HG03097 (cell line): ENCODE measurements at regions not wholly inside any gene's neighbourhood (a gene's known extent, or its start where the extent isn't known, plus 50 kb on each side); places are given as distances from the start of the nearest gene placed in this dataset.

Experiments
- ATAC-seq: cut with Tn5 transposase; IDR thresholded peaks from one replicate; pipeline ENCODE4 v1.9.1; 2021; ENCODE audit not compliant: unreplicated experiment, low FRiP score

DNA sequence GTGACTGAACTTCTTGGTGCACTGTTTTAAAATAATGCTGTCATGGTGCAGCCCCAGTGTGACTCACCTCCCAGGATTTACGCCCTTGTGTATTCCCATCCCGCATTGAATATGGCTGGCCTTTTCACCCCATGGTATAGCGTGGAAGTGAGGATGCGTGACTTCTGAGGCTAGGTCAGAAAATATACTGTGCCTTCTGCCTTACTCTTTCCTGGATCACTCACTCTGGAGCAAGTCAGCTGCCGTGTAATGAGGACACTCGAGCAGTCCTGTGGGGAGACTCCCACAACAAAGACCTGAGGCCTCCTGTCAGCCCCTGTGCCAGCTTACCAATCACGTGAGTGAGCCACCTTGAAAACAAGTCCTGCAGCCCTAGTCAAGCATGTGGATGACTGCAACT lies 471.9 kb upstream of the KIRREL3 start:
- ATAC-seq = no peak

- no peak for ATAC-seq
These were observed 471.1 kb upstream of the KIRREL3 start for GRCh38 chr11:127471662-127472061.

- peak; percentile 95 for ATAC-seq
These were observed 469.8 kb upstream of the KIRREL3 start for GRCh38 chr11:127470306-127470884.

GRCh38 chr11:127464325-127464724 lies 463.8 kb upstream of the KIRREL3 start:
- no peak for ATAC-seq

GRCh38 chr11:127462065-127462344 lies 461.4 kb upstream of the KIRREL3 start:
- ATAC-seq = no peak

- ATAC-seq = no peak
These were observed 460.9 kb upstream of the KIRREL3 start for GRCh38 chr11:127461241-127462064.

DNA sequence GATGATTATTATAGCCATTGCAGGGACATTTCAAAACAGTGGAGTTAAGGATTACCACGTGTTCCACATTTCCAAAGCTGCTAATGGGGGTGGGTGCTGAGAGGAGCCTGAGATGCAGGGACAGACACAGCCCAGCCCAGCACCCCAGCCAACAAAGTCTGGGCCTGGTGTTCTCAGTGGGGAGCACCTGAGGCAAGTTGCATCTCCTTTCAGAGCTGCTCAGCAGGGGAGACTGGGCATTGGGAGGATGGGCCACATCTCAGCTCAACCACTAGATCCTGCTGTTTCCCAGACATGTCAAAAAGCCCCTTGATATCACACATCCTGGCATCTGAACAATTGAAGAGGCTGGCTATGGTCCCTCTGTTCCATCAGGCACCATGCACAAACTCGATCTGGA lies 458.0 kb upstream of the KIRREL3 start:
- no peak for ATAC-seq

DNA sequence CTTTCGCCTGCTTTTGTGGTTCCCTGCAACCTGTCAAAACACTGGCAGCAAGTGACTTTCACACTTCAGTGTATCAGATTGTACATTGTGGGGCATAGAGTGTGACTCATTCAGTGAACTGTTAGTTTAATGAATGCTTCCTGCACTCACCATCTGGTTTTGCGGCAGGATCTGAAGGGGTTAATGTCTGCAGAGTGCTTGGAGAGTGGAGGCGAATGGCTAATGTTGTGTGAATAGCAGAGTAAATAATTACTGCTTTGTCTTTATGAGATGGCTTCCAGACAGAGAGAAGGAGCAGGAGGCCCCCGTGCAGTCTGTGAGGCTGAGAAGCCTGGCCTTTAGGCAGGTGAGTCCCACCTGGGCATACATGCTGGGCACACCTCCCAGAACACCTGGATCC lies 454.3 kb upstream of the KIRREL3 start:
- no peak for ATAC-seq

- no peak for ATAC-seq
These were observed 452.0 kb upstream of the KIRREL3 start for GRCh38 chr11:127452533-127452932.

GRCh38 chr11:127451861-127452260 lies 451.3 kb upstream of the KIRREL3 start:
- ATAC-seq = no peak

DNA sequence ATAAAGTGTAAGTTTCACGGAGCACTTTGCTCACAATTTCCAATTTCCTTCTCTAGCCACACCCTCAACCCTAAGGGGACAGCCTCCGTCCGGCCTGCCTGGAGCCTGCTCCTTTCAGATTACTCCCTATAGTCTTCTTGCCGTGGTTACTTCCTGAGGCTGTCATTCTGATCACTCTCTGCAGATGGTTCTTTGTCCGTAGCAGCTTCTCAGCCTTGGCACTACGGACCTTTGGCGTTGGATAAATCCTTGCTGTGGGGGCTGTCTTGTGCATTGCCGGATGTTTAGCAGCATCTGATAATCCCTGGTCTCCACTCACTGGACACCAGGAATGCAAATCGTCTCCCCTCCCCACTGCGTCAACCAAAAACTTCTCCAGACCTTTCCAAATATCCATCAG lies 447.5 kb upstream of the KIRREL3 start:
- ATAC-seq = no peak

GRCh38 chr11:127445476-127445875 lies 444.9 kb upstream of the KIRREL3 start:
- ATAC-seq = no peak

- ATAC-seq = no peak
These were observed 442.7 kb upstream of the KIRREL3 start for GRCh38 chr11:127443297-127443696.

- no peak for ATAC-seq
These were observed 440.0 kb upstream of the KIRREL3 start for GRCh38 chr11:127440616-127441015.

DNA sequence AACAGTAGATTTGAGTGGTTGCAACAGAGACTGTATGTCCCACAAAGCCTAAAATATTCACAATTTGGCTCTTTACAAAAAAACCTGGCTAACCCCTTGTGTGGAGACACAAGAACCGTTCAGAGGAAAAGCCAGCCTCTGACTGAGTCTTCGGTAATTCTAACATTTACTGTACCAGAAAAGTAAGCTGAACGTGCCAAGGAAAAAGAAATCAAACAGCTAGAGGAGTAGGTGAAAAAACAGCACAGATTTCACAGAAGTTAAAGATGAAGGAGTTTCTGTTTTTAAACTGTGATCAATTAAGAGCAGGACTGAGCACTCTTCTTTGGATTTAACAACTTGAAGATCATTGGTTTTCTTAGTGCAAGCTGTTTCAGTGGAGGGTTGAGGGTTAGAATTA lies 424.7 kb upstream of the KIRREL3 start:
- no peak for ATAC-seq

GRCh38 chr11:127424661-127425060 lies 424.1 kb upstream of the KIRREL3 start:
- ATAC-seq = no peak

DNA sequence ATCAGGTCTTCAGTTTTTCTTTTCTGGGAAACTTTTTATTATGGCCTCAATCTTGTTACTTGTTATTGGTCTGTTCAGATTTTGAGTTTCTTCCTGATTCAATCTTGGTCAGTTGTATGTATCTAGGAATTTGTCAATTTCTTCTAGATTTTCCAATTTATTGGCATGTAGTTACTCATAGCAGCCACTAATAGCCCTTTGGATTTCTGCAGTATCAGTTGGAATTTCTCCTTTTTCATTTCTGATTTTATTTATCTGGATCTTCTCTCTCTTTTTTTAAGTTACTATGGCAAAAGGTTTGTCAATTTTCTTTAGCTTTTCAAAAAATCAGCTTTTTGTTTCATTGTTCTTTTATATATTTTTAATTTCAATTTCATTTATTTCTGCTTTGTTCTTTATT lies 419.6 kb upstream of the KIRREL3 start:
- ATAC-seq = no peak

DNA sequence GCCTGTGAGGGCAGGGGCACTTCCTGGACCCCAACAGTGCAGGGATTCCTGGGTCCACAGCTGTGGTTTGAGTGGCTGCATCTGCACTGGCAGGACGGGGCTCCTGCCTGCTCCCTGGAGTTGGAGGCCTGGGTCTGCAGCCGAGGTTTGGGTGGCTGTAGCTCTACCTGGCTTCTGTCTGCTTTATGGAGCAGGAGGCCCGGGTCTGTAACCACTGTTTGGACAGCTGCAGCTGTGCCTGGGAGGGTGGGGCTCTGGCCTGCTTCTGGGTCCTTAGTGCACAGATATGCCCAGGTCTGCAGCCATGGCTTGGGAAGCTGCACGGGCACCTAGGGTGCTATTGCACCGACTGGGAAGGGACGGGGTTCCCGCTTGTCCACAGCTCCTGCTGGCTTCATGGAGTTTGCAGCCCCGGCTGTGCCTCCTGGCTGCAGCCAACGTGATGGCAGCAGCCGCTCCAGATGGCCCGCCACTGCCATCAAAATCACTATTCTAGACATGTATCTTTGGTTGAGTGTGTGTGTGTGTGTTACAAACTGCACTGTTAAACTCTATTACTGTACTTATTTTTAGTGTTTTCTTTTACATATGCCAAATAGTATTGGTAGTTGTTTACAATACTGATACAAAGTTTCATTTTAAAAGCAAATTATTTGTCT lies 412.3 kb upstream of the KIRREL3 start:
- ATAC-seq = no peak

DNA sequence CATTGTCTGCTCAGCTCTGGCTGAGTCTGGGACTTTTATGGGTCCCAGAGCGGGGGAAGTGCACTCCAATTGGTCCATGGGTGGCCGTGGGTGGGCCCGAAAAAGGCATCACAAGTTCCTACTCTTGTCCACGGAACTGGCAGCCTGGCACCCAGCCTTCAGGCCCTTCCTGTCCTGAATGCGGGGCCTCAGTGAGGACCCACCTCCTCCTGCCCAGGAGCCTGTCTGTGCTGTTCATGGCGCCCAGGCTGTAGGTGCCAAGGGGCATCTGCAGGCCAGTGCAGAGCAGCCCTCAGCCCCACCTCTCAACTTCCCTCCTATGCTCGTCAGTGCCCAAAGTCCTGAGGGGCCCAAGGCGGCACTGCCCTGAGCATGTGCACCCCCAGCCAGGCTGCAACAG lies 411.7 kb upstream of the KIRREL3 start:
- no peak for ATAC-seq

DNA sequence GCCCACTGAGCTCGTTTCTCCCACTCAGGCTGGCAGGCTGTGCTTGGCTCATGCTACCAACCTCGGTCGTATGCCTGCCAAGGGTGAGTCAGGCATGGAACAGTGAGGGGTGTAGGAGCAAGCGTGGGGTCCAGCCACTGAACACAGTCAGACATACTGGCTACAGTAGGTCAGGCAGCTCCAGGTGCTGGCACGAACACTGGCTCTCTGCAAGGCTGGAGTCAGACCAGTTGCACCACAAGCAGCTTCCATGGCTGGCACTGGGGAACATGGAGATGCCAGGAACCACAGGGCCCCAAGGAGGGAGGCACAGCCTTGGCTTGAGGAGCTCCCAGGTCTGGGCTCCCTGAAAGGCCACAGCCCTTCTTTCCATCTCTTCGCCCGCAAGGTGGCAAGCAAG lies 410.7 kb upstream of the KIRREL3 start:
- no peak for ATAC-seq

GRCh38 chr11:127395034-127395433 lies 394.5 kb upstream of the KIRREL3 start:
- ATAC-seq = no peak

GRCh38 chr11:127393460-127393997 lies 393.0 kb upstream of the KIRREL3 start:
- no peak for ATAC-seq
